Right lobe of liver (tissue), 4 donors: ENCODE measurements at regions not wholly inside any gene's neighbourhood (a gene's known extent, or its start where the extent isn't known, plus 50 kb on each side); places are given as distances from the start of the nearest gene placed in this dataset.
"Not testable (repeated sequence)": the region's sequence is repeated elsewhere in the genome, so short reads cannot be mapped to it uniquely, and the experiment has no call there.

ENCODE experiments used
- POLR2A ChIP-seq: fragments of 450-650 bp; IDR thresholded peaks from one replicate; pipeline ENCODE4 v1.6.1; 2017; ENCODE audit warnings: antibody characterized with exemption, mild to moderate bottlenecking
- TF ChIP-seq, protein P1 (sequence below), 4 donors: fragments of 200-600 bp in 3 of 4; fragments of 450-650 bp in 1 of 4; IDR thresholded peaks; one replicate each; pipeline versions ENCODE4 v1.5.1 to v1.8.0; 2016 to 2022; ENCODE audit warnings: antibody characterized with exemption in 4 of 4, mild to moderate bottlenecking in 2 of 4
- donor health status: DM: no; HTN: no; CAD: no.
- donor health status: DM: no; HTN: no; CAD: no.
- donor health status: DM: no; HTN: yes; CAD: no.

DNA sequence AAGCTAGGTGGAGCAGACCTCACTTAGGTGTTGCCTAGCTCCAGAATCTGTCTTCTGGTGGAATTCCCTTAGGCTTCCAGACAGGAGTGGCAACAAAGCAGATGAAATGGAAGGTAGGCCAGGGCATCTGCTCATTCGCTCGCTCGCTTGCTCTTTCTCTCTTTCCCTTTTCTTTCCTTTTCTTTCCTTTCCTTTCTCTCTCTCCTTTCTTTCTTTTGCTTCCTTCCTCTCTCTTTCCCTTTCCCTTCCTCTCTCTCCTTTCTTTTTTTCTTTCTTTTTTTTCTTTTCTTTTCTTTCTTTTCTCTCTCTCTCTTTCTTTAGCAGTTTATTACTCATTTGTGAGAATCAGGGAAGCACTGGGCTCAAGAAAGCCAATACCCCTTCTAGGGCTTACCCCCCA lies 56.1 kb upstream of the NBPF19 start:
- TF ChIP-seq, protein P1, sequence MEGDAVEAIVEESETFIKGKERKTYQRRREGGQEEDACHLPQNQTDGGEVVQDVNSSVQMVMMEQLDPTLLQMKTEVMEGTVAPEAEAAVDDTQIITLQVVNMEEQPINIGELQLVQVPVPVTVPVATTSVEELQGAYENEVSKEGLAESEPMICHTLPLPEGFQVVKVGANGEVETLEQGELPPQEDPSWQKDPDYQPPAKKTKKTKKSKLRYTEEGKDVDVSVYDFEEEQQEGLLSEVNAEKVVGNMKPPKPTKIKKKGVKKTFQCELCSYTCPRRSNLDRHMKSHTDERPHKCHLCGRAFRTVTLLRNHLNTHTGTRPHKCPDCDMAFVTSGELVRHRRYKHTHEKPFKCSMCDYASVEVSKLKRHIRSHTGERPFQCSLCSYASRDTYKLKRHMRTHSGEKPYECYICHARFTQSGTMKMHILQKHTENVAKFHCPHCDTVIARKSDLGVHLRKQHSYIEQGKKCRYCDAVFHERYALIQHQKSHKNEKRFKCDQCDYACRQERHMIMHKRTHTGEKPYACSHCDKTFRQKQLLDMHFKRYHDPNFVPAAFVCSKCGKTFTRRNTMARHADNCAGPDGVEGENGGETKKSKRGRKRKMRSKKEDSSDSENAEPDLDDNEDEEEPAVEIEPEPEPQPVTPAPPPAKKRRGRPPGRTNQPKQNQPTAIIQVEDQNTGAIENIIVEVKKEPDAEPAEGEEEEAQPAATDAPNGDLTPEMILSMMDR (IDR thresholded peaks at IDR 0.05), result not testable (repeated sequence)
- not testable (repeated sequence) for TF ChIP-seq POLR2A
